GM18951 (cell line): ENCODE measurements at regions not wholly inside any gene's neighbourhood (a gene's known extent, or its start where the extent isn't known, plus 50 kb on each side); places are given as distances from the start of the nearest gene placed in this dataset.
"Not testable (repeated sequence)": the region's sequence is repeated elsewhere in the genome, so short reads cannot be mapped to it uniquely, and the experiment has no call there.

Source experiments
- POLR2A ChIP-seq: IDR thresholded peaks from 4 replicates; pipeline ENCODE4 v1.6.1; 2011; ENCODE audit warnings: mild to moderate bottlenecking; ENCODE audit not compliant: insufficient read length, insufficient read depth; ENCODE audit errors: extremely low read depth
- in situ Hi-C: fragments of 300-500 bp; cut with MboI; formaldehyde crosslinking; loops from one replicate; pipeline ENCODE4 v1.12.0; 2022; ENCODE audit warnings: low sequenced_read_pairs, mixed read lengths, inconsistent platforms; ENCODE audit not compliant: unreplicated experiment

- no peak for TF ChIP-seq POLR2A
- in situ Hi-C loops, result no loop called here
These were observed 191.2 kb upstream of the CBLB start for GRCh38 chr3:106059953-106060517.

DNA sequence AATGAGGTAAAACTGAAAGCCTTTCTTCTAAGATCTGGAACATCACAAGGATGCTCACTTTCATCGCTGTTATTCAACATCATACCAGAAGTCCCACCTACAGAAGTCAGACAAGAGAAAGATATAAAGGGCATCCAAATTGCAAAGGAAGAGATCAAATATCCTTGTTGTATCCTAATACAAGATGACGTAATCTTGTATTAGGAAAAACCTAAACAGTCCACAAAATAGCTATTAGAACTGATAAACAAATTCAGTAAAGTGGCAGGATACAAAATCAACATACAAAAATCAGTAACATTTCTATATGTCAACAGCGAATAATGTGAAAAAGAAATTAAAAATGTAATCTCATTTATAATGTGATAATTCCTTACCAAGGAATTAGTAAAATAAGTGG, 195.1 kb upstream of the CBLB start:
- TF ChIP-seq POLR2A, result no peak
- in situ Hi-C loops, result no loop called here

DNA sequence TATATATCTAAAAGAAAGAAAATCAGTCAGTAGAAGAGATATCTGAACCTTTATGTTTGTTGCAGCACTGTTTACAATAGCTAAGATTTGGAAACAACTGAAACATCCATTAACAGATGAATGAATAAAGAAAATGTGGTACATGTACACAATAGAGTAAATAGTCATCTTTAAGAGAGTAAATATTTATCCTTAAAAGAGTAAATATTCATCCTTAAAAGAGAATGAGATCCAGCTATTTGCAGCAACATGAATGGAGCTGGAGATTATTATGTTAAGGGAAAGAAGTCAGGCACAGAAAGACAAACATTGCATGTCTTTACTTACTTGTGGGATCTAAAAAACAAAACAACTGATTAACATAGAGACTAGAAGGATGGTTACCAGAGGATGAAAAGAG, 197.0 kb upstream of the CBLB start:
- TF ChIP-seq POLR2A, result no peak
- in situ Hi-C loops, result no loop called here

DNA sequence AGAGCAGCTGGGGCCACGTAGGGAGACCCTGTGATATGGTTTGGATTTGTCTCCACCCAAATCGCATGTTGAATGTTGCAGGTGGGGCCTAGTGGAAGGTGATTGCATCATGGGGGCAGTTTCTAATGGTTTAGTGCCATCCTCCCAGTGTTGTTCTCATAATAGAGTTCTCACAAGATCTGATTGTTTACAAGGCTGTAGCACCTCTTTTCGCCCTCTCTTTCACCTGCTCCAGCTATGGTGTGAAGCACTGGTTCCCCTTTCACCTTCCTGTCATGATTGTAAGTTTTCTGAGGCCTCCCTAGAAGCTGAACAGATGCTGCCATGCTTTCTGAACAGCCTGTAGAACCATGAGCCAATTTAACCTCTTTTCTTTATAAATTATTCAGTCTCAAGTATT, 198.9 kb upstream of the CBLB start:
- in situ Hi-C loops, result no loop called here

GRCh38 chr3:106068381-106068780, 199.6 kb upstream of the CBLB start:
- in situ Hi-C loops, result no loop called here
- TF ChIP-seq POLR2A, result no peak

More for the DNA sequence above, 198.9 kb upstream of the CBLB start:
- TF ChIP-seq POLR2A, result no peak

DNA sequence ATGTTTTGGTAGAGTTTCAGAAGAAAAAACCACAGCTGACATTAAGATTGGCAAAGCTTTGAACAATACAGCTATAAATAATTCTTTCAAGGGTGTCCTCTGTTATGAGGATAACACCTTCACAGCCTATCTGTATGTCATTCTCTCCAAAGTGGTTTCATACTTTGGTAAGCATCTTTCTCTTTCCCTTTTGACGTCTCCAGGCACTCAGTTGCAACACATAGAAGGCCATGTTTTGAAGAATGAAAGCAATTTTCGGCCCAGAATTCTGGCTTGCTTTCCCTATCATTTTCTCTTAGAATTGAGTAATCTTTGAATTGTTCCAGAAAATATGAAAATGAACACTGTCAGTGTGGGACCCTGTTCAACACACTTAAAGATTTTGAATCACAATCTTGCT, 200.0 kb upstream of the CBLB start:
- TF ChIP-seq POLR2A, result no peak
- in situ Hi-C loops, result no loop called here

DNA sequence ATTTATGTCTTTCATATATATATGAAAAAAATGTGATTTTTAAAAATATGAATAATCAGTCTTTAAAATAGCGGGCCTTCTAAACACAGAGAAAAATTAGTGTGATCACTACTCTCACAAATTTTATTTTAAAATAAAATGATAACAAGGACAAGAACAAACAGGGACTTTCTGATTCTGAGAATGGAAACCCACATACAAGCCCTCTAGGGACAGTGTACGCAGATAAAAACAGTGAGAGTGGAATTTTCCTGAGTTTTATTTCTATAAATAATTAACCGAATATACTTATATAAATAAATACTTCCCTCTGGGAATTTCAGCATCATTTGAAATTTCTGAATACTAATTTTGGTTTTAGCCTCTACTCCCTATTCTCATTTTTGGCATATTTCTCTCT, 201.4 kb upstream of the CBLB start:
- no peak for TF ChIP-seq POLR2A
- in situ Hi-C loops, result no loop called here

GRCh38 chr3:106071306-106071705, 202.5 kb upstream of the CBLB start:
- no peak for TF ChIP-seq POLR2A
- in situ Hi-C loops, result no loop called here

GRCh38 chr3:106072596-106072995, 203.8 kb upstream of the CBLB start:
- in situ Hi-C loops, result not testable (repeated sequence)

DNA sequence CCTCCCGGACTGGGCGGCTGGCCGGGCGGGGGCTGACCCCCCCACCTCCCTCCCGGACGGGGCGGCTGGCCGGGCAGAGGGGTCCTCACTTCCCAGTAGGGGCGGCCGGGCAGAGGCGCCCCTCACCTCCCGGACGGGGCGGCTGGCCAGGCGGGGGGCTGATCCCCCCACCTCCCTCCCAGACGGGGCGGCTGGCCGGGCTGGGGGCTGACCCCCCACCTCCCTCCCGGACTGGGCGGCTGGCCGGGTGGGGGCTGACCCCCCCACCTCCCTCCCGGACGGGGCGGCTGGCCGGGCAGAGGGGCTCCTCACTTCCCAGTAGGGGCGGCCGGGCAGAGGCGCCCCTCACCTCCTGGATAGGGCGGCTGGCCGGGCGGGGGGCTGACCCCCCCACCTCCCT, 205.0 kb upstream of the CBLB start:
- in situ Hi-C loops, result not testable (repeated sequence)

DNA sequence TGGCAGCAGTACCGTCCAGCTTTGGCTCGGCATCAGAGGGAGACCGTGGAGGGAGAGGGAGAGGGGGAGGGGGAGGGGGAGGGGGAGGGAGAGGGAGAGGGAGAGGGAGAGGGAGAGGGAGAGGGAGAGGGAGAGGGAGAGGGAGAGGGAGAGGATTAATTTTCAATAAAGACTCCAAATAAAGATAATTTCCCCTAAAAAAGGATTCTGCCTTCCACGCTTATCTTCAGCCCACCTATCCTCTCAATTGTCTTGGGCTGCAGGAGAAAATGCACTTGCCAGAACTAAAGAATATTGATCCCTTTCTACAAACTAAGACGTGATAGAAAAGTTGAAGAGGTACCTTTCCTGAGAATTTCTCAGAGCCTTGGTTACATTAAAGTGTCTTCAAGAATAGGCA, 206.9 kb upstream of the CBLB start:
- in situ Hi-C loops, result not testable (repeated sequence)

DNA sequence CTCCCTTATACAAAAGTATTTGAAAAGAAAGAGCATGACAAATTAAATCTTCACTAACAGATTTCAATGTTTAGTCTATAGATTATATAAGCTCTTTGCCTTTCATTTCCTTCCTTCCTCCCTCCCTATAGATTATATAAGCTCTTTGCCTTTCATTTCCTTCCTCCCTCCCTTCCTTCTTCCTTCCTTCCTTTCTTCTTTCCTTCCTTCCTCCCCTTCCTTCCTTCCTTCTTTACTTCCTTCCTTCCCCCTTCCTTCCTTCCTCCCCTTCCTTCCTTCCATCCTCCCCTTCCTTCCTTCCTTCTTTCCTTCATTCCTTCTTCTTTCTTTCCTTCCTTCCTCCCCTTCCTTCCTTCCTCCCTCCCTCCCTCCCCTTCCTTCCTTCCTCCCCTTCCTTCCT, 209.8 kb upstream of the CBLB start:
- TF ChIP-seq POLR2A, result no peak
- in situ Hi-C loops, result no loop called here

- no peak for TF ChIP-seq POLR2A
- in situ Hi-C loops, result no loop called here
These were observed 213.8 kb upstream of the CBLB start for GRCh38 chr3:106082616-106083015.

GRCh38 chr3:106083207-106083606, 214.4 kb upstream of the CBLB start:
- in situ Hi-C loops, result no loop called here
- no peak for TF ChIP-seq POLR2A

DNA sequence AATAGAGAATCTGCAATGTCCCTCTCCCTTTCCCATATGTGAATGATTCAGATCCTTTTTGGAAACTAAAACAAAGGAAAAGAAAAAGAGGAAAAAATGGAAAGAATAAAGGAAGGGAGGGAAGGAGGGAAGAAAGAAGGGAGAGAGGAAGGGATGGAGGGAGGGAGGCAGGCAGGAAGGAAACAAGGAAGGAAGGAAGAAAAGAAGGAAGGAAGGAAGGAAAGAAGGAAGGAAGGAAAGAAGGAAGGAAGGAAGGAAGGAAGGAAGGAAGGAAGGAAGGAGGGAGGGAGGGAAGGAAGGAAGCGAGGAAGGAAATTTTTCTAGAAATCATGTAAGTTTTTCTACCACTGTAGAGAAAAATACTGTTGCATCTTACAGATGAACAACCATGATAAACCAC, 215.0 kb upstream of the CBLB start:
- TF ChIP-seq POLR2A, result no peak
- in situ Hi-C loops, result no loop called here
